ENCODE measurements at regions not wholly inside any gene's neighbourhood (a gene's known extent, or its start where the extent isn't known, plus 50 kb on each side); places are given as distances from the start of the nearest gene placed in this dataset.

- CTCF ChIA-PET, result interaction anchor here (1.0 to 8.9 kb wide), 3 partner anchors 12 to 136 kb away, joined by 6 to 120 read pairs (median 19); partner anchors contain the start of gene PRND
Observed at GRCh38 chr20:4604580-4604979, 81.7 kb upstream of the PRNP start.

DNA sequence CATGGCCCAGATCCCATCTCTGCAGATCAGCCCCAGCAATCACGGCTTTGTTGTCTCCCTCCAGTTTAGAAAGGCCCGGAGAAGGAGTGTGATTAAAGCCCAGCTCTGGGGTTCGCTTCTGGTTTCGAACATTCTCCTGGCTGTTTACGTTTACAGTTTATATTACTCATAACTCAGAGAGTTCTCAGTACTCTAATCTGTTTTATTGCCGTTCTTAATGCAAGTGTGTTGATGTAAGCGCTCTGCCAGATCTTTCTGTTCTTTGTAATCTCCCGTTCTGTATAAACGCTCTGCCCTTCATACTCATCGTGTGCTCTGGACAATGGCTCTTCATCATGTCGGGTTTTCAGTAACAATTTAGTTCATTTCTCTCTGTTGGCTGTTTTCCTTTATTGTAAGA lies 82.5 kb upstream of the PRNP start:
- no peak for TF ChIP-seq CTCF (IDR thresholded peaks at IDR 0.05; ENCODE audit: control extremely low read depth, extremely low read depth, low read depth, missing control alignments)
- POLR2A ChIA-PET, result no interaction called here
- CTCF ChIA-PET, result interaction anchor here (1.0 to 8.9 kb wide), 3 partner anchors 11 to 124 kb away, joined by 3 to 120 read pairs (median 11); partner anchors contain the start of gene PRND
- DNase-seq (ENCODE audit: extremely low spot score), result no peak

More at GRCh38 chr20:4604580-4604979, 81.7 kb upstream of the PRNP start:
- no peak for TF ChIP-seq CTCF (IDR thresholded peaks at IDR 0.05; ENCODE audit: control extremely low read depth, extremely low read depth, low read depth, missing control alignments)
- DNase-seq (ENCODE audit: extremely low spot score), result no peak
- POLR2A ChIA-PET, result no interaction called here

GRCh38 chr20:4602297-4602631 lies 84.0 kb upstream of the PRNP start:
- POLR2A ChIA-PET, result no interaction called here
- no peak for TF ChIP-seq CTCF (IDR thresholded peaks at IDR 0.05; ENCODE audit: control extremely low read depth, extremely low read depth, low read depth, missing control alignments)
- DNase-seq (ENCODE audit: extremely low spot score), result no peak
- CTCF ChIA-PET, result interaction anchor here (2.5 to 8.9 kb wide), 2 partner anchors 10 to 120 kb away, joined by 11 to 120 read pairs; partner anchors contain the start of gene PRND

DNA sequence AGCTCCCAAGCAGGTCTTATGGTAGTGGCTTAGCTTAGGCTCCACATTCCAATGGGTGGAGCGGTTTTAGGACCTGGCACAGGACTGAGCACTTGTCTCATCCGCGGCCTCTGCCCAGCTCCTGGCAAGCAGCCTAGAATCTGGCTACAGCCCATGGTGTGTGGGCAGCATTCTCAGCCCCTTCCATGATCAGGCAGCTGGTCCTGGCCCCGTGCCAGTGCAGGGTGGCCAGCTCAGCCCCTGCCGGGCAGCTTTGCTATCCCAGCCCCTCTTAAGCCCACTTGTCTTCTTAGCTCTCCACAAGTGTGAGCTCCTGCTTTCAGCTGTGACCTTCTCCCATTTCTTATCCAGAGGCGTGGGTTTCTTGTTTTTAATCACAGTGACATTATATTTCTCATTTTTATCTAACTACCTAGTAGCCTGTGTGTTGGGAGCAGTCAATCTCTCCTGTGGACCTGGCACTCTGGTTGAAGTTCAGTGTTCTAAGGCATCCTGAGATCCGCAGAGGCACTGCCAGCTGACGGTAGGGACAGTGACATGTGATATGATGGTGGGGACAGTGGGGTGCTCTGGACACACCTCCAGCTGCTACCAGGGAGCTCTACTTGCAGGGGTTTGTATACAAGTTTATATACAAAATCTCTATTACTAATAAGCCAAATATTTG lies 84.5 kb upstream of the PRNP start:
- TF ChIP-seq CTCF (IDR thresholded peaks at IDR 0.05; ENCODE audit: control extremely low read depth, extremely low read depth, low read depth, missing control alignments), result no peak
- ChIA-PET CTCF (interaction anchor here (2.5 to 8.9 kb wide), 2 partner anchors 9 to 120 kb away, joined by 11 to 120 read pairs; partner anchors contain the start of gene PRND), POLR2A (no interaction called here)
- DNase-seq (ENCODE audit: extremely low spot score), result no peak

- ChIA-PET POLR2A (no interaction called here), CTCF (no interaction called here)
- TF ChIP-seq CTCF (IDR thresholded peaks at IDR 0.05; ENCODE audit: control extremely low read depth, extremely low read depth, low read depth, missing control alignments), result no peak
- no peak for DNase-seq (ENCODE audit: extremely low spot score)
Observed at GRCh38 chr20:4600308-4601014, 85.8 kb upstream of the PRNP start.

- no peak for DNase-seq (ENCODE audit: extremely low spot score)
- ChIA-PET CTCF (interaction anchor here (2.4 kb wide), 1 partner anchor 9 kb away, joined by 10 read pairs; no protein-coding TSS in a partner anchor), POLR2A (no interaction called here)
- TF ChIP-seq CTCF (IDR thresholded peaks at IDR 0.05; ENCODE audit: control extremely low read depth, extremely low read depth, low read depth, missing control alignments), result no peak
Observed at GRCh38 chr20:4597215-4597614, 89.0 kb upstream of the PRNP start.

Measured in GM10248 (cell line).